HG03378 (cell line): ENCODE measurements at regions not wholly inside any gene's neighbourhood (a gene's known extent, or its start where the extent isn't known, plus 50 kb on each side); places are given as distances from the start of the nearest gene placed in this dataset.
"Not testable (repeated sequence)": the region's sequence is repeated elsewhere in the genome, so short reads cannot be mapped to it uniquely, and the experiment has no call there.

Experiments used
- ATAC-seq: cut with Tn5 transposase; IDR thresholded peaks from one replicate; pipeline ENCODE4 v1.9.1; 2021; ENCODE audit warnings: mild to moderate bottlenecking, moderate library complexity; ENCODE audit not compliant: unreplicated experiment

DNA sequence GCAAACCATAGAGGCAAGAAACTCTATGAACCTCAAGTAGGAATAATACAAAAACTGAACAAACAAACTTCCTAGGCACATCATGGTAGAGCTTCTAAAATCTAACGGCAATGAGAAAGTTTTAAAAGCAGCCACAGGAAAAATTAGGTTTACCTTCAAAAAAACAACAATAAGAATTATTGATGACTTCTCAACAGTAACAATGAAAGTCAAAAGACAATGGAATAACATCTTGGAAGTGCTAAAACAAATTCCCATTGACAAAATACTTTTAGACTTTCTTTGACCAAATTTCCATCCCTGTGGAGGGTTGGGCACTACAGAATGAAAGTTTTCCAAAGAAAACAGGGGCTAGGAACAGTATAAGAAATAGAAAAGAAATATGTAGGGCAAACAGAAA, 222.9 kb upstream of the ERCC4 start:
- ATAC-seq: no peak

DNA sequence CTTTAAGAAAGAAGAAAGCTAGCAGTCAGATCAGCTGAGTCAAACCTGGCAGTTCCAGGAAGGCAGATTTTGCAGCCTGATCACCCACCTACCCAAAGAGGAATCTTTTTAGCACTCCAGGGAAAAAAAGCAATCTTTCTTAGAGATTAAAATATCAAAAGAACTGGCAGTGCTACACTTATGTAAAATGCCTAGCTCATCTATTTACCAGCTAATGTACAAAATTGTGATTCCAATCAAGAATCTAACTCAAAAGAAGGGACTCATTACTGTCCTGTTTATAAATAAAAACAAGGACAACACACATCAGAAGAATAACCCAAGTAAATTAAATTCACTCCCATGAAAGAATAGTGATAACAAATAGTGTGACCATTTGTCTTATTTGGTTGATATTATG, 222.4 kb upstream of the ERCC4 start:
- ATAC-seq: no peak

DNA sequence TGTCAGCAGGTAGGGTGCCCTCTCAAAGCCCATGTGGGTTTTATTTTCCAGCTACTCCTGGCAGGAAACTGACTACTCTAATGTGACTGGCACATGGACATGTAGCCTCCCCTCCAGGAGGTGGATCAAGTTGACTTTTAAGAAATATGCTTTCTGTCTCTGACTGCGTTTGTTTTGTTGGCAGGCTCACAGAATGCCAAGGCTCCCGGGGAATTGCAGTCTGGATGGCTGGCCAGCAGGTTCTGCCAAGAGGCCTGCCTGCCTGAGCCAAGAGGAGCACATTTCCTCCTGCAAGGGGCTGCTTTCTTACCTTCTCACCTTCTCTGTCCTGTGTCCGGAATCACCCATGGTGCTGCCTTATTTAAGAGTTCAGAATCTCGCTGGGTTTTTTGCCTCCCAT, 217.3 kb upstream of the ERCC4 start:
- no peak for ATAC-seq

DNA sequence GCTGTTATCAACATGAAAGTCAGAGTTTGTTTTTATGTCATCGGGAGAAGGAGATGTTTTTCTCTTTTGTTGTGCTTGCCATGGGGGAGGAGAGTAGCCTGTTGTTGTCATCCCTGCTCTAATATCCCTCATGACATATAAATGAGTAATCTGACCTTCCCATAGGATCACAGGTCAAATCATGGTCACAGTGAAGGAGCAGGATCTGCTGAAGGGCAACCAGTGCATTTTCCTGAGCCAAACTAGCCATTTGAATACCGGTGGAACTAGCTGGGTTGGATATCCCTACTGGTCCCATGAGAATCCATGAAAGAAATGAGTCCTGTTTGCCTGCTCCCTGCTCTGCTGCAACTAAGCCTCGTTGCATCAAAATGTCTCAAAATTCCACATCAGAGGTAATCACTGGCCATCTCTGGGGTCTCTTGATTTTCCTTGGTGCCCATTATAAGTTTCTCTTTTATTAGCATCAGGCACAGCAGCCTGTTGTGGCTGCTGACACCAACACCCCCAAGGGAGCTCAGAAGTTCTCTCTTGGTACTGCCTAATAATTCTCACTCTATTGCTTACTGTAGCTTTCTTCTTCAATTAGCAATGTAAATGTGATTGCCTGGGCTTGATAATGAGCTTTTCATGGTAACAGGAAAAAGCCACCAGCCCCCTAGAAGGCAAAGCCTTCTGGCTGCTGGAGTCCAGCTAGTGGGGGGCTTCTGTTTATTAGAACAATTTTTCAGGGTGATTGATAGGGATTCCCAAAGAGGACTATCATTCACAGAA, 211.4 kb upstream of the ERCC4 start:
- no peak for ATAC-seq

DNA sequence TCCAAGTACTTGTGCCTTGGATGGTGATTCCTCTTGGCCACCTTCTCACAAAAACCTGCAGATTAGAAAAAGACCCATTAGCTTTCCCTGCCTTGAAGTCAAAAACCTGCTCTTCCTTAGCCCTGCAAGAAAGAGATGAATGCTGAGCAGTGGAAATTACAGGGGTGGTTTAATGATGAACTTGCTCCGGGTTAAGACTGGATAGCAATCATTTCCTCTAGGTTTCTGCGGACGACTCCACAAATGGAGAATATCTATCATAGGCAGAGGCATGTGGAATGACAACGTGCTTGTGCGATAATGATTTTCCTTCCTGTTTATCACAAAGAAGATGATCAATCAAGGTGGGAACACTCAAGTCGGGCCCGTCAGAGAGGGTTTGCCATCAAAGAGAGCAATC, 201.2 kb upstream of the ERCC4 start:
- ATAC-seq: no peak

DNA sequence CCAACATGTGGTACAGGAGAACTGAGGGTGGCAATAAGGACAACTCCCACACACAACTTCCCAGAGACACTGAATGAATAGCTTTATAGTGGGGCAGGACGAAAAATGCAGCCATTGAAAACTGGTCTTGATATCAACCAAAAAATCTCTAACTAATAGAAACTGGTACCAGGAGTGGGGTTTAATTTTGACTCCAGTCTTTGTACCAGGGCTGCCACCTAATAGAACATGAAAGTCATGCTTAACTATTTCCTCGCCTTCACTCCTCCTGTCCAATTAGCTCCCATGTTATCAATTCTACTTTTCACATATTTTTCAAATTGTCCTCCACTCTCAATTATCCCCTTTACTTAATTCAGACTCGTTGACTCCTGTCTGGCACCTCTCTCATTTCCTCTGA, 192.0 kb upstream of the ERCC4 start:
- no peak for ATAC-seq

DNA sequence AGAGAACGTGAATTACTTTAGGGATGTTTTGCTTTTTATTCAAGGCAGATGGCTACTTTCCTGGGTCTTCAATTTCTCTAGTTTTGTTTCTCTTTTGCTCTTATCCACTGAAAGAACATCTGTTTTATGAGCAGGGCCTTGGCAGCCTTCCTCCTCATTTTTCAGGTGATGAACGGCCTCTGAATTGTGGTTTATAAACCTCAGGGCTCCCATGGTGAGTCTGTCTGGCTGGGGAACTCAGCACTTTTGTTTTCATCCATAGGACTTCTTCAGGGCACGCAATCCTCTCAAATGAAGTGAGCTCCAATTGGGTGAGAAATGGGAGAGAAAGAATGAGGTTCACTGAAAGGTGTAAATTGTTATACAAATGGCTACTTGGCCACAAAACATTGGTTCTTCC, 186.4 kb upstream of the ERCC4 start:
- no peak for ATAC-seq

DNA sequence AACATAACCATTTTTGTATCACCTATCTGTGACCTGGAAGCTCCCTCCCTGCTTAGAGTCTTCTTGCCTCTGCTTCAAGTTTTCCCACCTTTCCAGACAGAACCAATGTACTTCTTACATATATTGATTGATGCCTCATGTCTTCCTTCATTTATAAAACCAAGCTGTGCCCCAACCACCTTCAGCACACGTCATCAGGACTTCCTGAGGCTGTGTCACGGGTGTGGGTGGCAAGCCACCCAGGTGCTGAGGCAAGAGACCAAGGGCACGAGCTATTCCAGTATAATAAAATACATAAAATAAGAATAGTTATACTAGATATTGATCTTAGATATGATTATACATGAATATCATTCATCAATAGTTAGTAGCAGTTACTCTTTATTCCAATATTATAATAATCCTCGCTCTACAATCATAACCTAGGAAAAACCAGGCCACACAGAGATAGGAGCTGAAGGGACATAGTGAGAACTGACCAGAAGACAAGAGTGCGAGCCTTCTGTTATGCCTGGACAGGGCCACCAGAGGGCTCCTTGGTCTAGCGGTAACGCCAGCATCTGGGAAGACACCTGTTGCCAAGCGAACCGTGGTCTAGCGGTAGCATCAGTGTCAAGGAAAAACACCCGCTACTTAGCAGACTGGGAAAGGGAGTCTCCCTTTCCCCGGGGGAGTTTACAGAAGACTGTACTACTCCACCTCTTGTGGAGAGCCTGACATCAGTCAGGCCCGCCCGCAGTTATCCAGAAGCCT, 180.2 kb upstream of the ERCC4 start:
- not testable (repeated sequence) for ATAC-seq

DNA sequence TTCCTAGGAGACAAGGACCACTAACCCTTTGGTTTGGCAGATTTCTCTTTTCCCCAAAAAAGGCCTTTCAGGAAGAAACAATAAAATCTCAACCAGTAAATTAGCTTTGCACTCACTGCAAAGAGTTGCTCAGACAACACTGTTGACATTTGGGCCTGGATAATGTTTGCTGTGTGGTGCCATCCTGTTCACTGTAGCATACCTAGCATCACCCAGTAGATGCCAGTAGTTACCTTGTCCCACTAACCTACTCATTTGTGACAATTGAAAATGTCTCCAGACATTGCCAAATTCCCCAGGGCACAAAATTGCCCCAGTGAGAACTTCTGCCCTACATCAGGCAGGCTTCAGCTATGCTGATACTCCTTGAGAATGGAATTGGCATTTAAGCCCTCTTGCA, 177.0 kb upstream of the ERCC4 start:
- no peak for ATAC-seq

DNA sequence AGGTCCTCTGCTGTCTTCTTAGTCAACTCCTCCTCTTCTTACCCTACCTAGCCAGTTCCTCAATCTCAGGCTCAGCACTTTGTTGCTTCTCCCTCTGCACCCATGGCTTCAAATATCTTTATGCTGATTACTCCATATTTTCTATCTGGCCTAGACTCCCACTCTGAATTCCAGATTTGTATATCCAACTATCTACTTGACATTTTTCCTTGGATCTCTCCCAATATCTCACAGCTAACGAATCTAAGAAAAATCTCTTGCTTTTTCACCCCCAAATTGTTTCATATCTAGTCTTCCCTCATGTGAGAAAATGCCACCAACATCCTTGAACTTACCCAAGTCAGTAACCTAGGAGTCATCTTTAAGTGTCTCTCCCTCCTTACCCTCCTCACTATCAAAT, 176.4 kb upstream of the ERCC4 start:
- no peak for ATAC-seq

DNA sequence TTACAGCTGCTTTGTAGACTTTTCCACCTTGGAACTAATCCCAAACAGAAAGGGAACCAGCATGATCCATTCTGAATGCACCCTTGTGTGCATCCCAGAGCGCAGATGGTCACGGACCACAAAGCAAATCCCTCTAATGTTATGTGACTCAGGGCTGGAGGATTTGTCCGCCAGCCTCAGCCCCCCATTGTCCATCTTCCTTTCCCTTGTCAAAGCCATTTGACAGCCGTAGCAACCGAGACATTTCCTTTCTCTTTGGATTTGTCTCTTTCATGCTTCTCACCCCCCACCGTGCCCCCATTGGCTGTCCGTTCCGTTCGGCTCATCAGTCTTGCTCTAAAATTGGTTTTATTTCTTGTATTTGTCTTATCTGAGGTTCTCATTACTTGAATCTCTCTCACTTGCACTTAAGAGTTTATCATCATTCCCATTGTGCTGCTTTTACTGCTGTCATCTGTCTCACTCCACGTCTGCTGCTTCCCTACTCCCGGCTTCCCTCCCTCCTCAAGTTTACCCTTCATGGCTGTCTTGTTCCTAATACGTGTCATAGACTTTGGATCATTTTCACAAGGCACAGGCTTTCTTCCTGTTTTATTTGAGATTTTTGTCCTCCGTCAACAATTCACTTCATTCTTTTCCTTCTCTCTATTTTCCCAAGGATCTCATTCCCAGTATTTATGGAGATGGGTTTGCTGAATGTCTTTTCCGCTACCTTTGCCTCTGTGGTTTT, 163.4 kb upstream of the ERCC4 start:
- no peak for ATAC-seq

DNA sequence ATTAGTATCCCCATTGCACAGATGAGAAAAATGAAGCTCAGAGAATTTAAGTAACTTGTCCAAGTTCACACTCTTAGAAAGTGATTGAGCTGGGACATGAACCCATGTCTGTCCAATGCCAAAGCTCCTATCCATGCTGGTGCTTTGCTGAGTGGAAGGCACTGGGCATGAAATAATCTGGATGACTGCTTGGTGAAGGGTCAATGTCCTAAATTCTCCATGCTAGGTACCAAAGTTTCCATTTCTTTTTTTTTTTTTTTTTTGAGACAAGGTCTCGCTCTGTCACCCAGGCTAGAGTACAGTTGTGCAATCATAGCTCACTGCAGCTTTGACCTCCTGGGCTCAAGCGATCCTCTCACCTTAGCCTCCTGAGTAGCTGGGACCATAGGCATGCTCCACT, 153.6 kb upstream of the ERCC4 start:
- no peak for ATAC-seq

DNA sequence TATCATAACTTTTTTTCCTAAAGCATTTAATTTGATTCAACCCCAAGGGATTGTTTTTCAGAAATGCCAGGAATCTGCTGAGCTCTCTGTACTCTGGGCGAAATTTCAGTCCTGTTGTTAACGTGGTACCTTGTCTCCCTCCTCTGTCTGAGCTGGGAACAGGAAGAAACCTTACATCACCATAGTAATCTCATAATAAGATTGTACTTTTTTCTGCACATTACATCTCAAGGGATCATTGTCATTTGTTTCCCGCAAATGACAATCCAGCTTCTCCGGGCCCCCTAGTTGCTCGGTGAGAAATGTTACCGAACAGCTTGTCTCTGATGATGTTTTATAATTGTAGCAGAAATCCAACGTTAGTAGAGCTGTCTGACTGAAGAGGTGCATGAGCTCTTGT, 152.7 kb upstream of the ERCC4 start:
- no peak for ATAC-seq

DNA sequence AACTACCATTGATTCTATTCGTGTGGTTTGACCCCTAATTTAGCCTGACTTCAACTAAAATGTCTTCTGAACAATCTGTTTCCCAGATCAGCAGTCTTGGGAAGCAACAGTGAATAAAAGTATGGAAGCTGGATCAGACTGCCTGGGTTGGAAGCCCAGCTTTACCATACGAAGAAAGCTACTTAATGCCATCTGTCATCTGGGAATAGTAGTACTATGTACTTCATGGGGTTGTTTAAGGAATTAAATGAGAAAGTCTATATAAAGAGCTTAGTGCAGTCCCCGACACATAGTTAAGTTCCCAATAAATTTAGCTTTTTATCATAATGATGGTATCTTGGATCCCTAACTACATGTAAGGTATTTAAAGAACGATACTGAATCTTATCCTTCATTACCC, 151.5 kb upstream of the ERCC4 start:
- no peak for ATAC-seq

DNA sequence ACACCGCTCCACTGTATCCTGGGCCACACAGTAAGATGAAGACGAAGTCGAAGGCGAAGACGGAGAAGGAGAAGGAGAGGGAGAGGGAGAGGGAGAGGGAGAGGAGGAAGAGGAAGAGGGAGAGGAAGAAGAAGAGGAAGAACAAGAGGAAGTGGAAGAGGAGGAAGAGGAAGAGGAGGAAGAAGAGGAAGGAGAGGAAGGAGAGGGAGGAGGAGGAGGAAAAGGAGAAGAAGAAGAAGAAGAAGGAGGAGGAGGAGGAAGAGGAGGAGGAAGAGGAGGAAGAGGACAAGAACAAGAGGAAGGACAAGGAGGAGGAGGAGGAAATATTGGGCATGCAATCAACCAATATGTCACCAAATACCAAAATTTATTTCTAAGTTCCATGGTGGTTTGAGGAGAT, 149.5 kb upstream of the ERCC4 start:
- ATAC-seq: no peak

DNA sequence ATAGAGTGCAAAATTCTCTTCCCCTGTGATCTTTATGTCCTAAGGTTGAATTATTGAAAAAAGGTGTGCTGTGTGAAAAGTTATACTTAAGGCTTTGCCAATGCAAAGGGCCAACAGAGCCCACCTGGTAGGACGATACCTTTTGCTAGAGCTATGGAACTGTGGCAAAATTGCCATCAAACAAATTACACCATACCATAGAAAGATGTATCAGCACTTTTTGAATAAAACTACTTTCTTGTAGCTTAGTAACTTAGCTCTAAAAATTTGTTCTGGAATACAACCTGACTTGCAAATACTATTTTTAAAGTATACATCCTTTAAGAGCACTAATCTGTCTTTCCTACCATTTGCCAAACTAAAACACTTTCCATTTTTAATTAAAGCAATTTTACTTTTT, 147.2 kb upstream of the ERCC4 start:
- no peak for ATAC-seq

DNA sequence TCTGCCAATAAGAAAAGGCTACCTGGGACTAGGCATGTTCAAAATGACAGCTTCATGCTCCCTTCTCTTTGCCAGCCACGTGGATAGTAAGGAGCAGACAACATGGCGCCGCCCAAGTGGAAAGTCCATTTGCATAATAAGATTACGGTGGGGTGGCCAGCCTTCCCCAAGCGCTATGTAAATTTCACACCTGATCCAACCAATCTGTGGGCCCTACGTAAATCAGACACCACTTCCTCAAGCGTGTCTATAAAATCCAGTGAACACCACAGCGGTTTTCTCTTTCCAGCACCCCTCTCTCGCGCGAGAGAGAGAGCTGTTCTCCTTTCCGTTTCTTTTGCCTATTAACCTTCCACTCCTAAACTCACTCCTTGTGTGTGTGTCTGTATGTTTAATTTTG, 140.3 kb upstream of the ERCC4 start:
- ATAC-seq: no peak

DNA sequence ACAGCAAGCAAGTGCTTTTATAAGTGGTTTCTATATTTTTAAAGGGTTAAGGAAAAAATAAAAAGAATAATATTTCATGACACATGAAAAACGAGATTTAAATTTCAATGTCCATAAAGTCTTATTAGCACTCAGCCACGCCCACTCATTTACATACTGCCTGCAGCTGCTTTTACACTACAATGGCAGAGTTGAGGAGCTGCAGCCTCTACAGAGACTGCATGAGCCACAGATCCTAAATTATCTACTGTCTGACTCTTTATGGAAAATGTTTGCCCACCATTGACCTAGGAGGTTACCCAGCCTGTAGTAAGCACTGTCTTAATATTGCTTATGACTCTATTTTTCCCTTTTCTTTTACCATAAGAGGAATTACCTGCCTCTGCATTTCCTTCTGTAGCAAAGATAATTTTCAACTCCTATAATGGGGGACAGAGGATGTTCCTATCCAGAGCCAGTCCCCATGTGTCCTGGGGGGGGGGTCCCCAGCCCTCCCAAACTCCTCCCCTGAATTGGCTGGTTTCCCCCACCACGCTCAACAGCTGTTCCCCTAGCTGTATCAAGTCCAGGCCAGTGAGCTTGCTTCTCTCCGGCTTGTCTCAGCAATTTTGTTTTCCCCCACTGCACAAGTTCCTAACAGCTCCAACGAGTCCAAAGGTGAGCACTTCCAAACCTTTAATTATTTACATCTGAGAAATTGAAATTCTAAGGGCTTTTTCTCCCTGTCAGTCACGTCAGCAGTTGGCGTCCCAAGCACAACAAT, 139.4 kb upstream of the ERCC4 start:
- ATAC-seq: no peak

DNA sequence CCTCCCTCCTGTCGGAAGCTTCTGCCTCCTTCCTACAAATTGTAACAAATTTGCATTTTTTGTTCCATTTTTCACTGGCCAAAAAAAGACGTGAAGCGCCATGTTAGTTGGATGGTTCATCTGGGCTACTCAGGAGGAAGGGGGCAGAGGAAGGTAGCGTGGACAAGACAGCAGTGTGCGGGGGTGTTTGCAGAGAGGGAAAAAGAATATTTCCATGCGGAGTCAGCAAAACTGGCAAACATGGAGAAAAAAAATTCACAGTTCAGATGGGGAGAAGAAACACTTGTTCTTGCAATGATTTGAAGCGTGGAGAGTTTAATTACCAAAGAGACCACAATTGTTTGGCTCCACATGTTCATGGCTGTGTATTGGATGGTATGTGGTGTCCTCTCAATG, 138.8 kb upstream of the ERCC4 start:
- ATAC-seq: no peak

DNA sequence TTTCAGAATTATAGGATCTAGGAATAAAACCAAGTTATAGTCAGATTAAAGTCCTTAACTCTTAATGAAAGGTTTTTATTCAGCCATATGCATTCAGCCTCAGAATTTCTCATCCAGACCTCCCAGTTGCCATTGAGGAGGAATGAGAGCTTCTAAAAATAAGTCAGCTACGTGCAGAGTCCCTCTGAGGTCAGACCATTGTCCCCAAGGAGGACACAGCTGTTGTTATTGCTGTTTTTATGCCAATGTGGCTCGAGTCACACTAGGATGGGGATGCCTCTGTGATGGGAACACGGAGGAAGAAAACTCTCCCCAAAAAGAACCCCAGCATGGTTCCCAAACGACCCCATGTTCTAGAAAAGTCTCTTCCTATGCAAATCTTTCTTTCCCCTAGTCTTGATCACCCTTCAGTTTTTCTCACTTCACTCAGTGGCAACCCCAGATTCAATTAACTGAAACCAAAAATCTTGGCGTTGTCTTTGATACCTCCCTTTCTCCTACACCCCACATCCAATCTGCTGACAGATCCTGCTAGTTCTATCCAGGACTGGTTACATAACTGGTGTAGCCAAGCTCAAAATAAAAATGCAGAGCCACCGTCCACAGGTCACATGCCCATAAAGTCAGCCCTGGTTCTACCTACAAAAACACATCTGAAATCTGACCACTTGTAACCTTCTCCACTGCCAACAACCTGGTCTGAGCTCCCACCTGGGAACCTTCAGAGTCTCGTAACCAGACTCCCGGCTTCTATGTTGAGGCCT, 138.2 kb upstream of the ERCC4 start:
- no peak for ATAC-seq

DNA sequence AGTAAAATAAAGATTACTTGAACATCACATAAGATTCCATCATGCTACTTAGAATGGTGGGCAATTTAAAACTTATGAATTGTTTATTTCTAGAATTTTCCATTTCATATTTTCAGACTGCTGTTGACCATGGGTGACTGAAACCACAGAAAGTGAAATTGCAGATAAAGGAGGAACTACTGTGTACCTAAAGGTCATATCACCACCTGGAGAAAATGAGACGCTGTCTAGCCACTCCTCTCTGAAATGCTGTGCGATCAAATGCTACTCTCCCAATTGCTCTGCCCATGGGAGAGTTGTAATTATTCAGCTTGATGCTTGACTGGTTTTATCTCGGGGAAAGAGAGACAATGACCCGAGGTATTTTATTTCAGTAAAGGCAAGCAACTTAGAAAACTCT, 128.9 kb upstream of the ERCC4 start:
- ATAC-seq: no peak
